Neural progenitor cell (in vitro differentiated cells): ENCODE measurements at regions not wholly inside any gene's neighbourhood (a gene's known extent, or its start where the extent isn't known, plus 50 kb on each side); places are given as distances from the start of the nearest gene placed in this dataset.

Experiments used
- DNase-seq: peaks from one replicate; pipeline ENCODE4 v3.0.0-alpha.2; 2016; ENCODE audit warnings: low spot score
- H2AFZ ChIP-seq: fragments of 200-600 bp; sonication (generic); replicated peaks from 2 replicates; pipeline ENCODE4 v1.6.1; 2016; ENCODE audit warnings: antibody characterized with exemption
- H3F3A ChIP-seq: fragments of 200-600 bp; sonication (generic); 2 replicates; pipeline ENCODE4 v1.6.1; 2016; ENCODE audit warnings: antibody characterized with exemption, low read depth
- H3K27ac ChIP-seq: fragments of 200-600 bp; sonication (generic); 2 replicates; pipeline ENCODE4 v1.5.1; 2016; ENCODE audit warnings: mild to moderate bottlenecking
- H3K27me3 ChIP-seq: fragments of 200-600 bp; sonication (generic); 2 replicates; pipeline ENCODE4 v1.6.1; 2016; ENCODE audit warnings: mild to moderate bottlenecking, moderate library complexity
- H3K36me3 ChIP-seq: fragments of 200-600 bp; sonication (generic); 2 replicates; pipeline ENCODE4 v1.5.1; 2016
- H3K4me1 ChIP-seq: fragments of 200-600 bp; sonication (generic); 2 replicates; pipeline ENCODE4 v1.6.1; 2016; ENCODE audit warnings: mixed run types
- H3K4me2 ChIP-seq: fragments of 200-600 bp; sonication (generic); 2 replicates; pipeline ENCODE4 v1.6.1; 2016
- H3K4me3 ChIP-seq: fragments of 200-600 bp; sonication (generic); 2 replicates; pipeline ENCODE4 v1.5.1; 2016
- H3K79me2 ChIP-seq: fragments of 200-600 bp; sonication (generic); 2 replicates; pipeline ENCODE4 v1.6.1; 2016; ENCODE audit warnings: low read depth
- H3K9ac ChIP-seq: fragments of 200-600 bp; sonication (generic); 2 replicates; pipeline ENCODE4 v1.6.1; 2016
- H3K9me3 ChIP-seq: fragments of 200-600 bp; sonication (generic); 2 replicates; pipeline ENCODE4 v1.5.1; 2016; ENCODE audit warnings: low read depth
- H4K20me1 ChIP-seq: fragments of 200-600 bp; sonication (generic); 2 replicates; pipeline ENCODE4 v1.6.1; 2016; ENCODE audit warnings: low read depth
- H3K27ac Mint-ChIP-seq: 3 replicates; pipeline ENCODE4 v1.8.0; 2021; ENCODE audit warnings: mixed read lengths
- H3K27me3 Mint-ChIP-seq: 2 replicates; pipeline ENCODE4 v1.8.0; 2022; ENCODE audit warnings: low read depth, mild to moderate bottlenecking, inconsistent platforms, moderate library complexity, mixed read lengths; ENCODE audit not compliant: insufficient read depth
- H3K36me3 Mint-ChIP-seq: 3 replicates; pipeline ENCODE4 v1.8.0; 2021; ENCODE audit warnings: mixed read lengths
- H3K4me1 Mint-ChIP-seq: 3 replicates; pipeline ENCODE4 v1.8.0; 2021; ENCODE audit warnings: mixed read lengths
- H3K4me3 Mint-ChIP-seq: 3 replicates; pipeline ENCODE4 v1.8.0; 2021; ENCODE audit warnings: mild to moderate bottlenecking, moderate library complexity, mixed read lengths
- H3K9me3 Mint-ChIP-seq: 3 replicates; pipeline ENCODE4 v1.8.0; 2020; ENCODE audit warnings: mixed read lengths
- CTCF ChIP-seq: fragments of 200-600 bp; sonication (generic); IDR thresholded peaks from 2 replicates; pipeline ENCODE4 v1.5.1; 2017; ENCODE audit warnings: antibody characterized with exemption, mild to moderate bottlenecking
- EZH2 ChIP-seq: fragments of 200-600 bp; sonication (generic); IDR thresholded peaks from 2 replicates; pipeline ENCODE4 v1.6.1; 2017; ENCODE audit warnings: antibody characterized with exemption, mild to moderate bottlenecking, moderate library complexity
- EZH2phosphoT487 ChIP-seq: fragments of 200-600 bp; sonication (generic); IDR thresholded peaks from 2 replicates; pipeline ENCODE4 v1.6.1; 2017; ENCODE audit warnings: antibody characterized with exemption

- Histone ChIP-seq H3K27me3 (no peaks in the 10 kb centered on the region), H3K4me3 (no peak overlapping the region), H3K4me1 (peaks cover 12% of the 10 kb centered on the region), H3K79me2 (no peaks in the 10 kb centered on the region), H3F3A (no peaks in the 10 kb centered on the region), H3K36me3 (no peaks in the 10 kb centered on the region), H4K20me1 (no peaks in the 10 kb centered on the region), H3K27ac (no peak overlapping the region), H2AFZ (peak overlapping the region; percentile 43), H3K4me2 (no peak overlapping the region), H3K9me3 (no peaks in the 10 kb centered on the region), H3K9ac (no peak overlapping the region)
- Mint-ChIP-seq H3K27me3 (no peaks in the 10 kb centered on the region), H3K4me3 (no peak overlapping the region), H3K9me3 (peaks cover 10% of the 10 kb centered on the region), H3K27ac (no peak overlapping the region), H3K36me3 (no peaks in the 10 kb centered on the region), H3K4me1 (peaks cover 5% of the 10 kb centered on the region)
- TF ChIP-seq CTCF (no peak), EZH2 (no peak), EZH2phosphoT487 (no peak)
- no peak for DNase-seq
These were observed 711.5 kb downstream of the CETN3 start for GRCh38 chr5:89698028-89698427.

- H3K27me3 Mint-ChIP-seq = no peaks in the 10 kb centered on the region
- no peaks in the 10 kb centered on the region for H4K20me1 ChIP-seq
- TF ChIP-seq CTCF = no peak
- TF ChIP-seq EZH2phosphoT487 = no peak
- no peak for TF ChIP-seq EZH2
- H3K27ac ChIP-seq = no peak overlapping the region
- no peaks in the 10 kb centered on the region for H3F3A ChIP-seq
- no peak overlapping the region for H3K4me3 ChIP-seq
- peaks cover 4% of the 10 kb centered on the region for H3K4me1 Mint-ChIP-seq
- no peak for DNase-seq
- H3K27me3 ChIP-seq = no peaks in the 10 kb centered on the region
- no peaks in the 10 kb centered on the region for H3K36me3 Mint-ChIP-seq
- H3K4me2 ChIP-seq = no peak overlapping the region
- no peak overlapping the region for H3K9ac ChIP-seq
- H3K27ac Mint-ChIP-seq = no peak overlapping the region
- H3K36me3 ChIP-seq = no peaks in the 10 kb centered on the region
- peaks cover 10% of the 10 kb centered on the region for H3K4me1 ChIP-seq
- peaks cover 10% of the 10 kb centered on the region for H3K9me3 Mint-ChIP-seq
- H3K79me2 ChIP-seq = no peaks in the 10 kb centered on the region
- peak overlapping the region; percentile 43 for H2AFZ ChIP-seq
- H3K9me3 ChIP-seq = no peaks in the 10 kb centered on the region
- H3K4me3 Mint-ChIP-seq = no peak overlapping the region
These were observed 712.0 kb downstream of the CETN3 start for GRCh38 chr5:89697581-89697980.

DNA sequence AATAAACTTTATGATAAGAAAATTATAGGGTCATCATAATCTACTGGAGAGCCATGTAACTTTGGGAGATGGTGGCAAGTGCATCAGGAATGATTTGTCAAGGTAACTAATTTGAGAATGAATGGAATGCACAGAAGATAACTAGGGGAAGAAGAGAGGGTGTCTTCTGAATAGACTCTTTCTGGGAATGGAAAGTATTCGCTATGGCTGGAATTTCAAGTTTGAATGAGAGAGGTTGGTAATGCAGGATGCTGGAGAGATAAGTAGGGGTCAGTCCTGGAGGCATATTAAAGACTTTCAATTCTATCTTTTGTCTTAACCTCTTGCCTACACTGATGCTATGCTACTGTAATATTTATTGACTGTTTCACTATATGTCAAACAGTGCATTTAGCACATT lies 714.2 kb downstream of the CETN3 start:
- Histone ChIP-seq H3K4me2 (no peak overlapping the region), H3K27ac (no peak overlapping the region), H3K36me3 (no peaks in the 10 kb centered on the region), H4K20me1 (no peaks in the 10 kb centered on the region), H3K79me2 (no peaks in the 10 kb centered on the region), H3F3A (no peaks in the 10 kb centered on the region), H3K4me3 (no peak overlapping the region), H2AFZ (no peak overlapping the region), H3K4me1 (peaks cover under 1% of the 10 kb centered on the region), H3K9ac (no peak overlapping the region), H3K9me3 (no peaks in the 10 kb centered on the region), H3K27me3 (no peaks in the 10 kb centered on the region)
- no peak for DNase-seq
- H3K27ac Mint-ChIP-seq = no peak overlapping the region
- H3K4me3 Mint-ChIP-seq = no peak overlapping the region
- H3K4me1 Mint-ChIP-seq = peaks cover 4% of the 10 kb centered on the region
- no peak for TF ChIP-seq CTCF
- TF ChIP-seq EZH2 = no peak
- TF ChIP-seq EZH2phosphoT487 = no peak
- peaks cover 5% of the 10 kb centered on the region for H3K9me3 Mint-ChIP-seq
- no peaks in the 10 kb centered on the region for H3K36me3 Mint-ChIP-seq
- H3K27me3 Mint-ChIP-seq = no peaks in the 10 kb centered on the region
